ENCODE measurements at regions not wholly inside any gene's neighbourhood (a gene's known extent, or its start where the extent isn't known, plus 50 kb on each side); places are given as distances from the start of the nearest gene placed in this dataset.

DNA sequence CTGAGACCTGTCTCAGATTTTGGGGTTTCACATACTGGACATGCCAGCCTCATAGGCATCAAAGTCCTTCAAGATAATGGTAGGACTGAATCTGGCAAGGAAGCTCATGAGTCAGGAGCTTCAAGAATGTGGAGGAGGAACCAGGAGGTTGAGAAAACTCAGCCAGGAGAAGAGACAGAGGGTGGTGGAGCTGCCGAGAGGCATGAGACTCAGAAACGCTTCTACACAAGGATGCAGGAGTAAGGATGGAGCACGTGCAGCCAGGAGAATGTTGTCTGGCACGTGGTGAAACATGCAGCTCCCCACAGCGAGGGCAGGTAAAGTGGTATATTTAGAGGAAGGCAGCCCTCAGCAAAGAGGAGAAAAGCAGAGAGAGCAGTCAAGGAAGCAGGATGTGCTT is 148.7 kb upstream of the ISX start:
- Mint-ChIP-seq H3K4me3 (peak overlapping the region in 1 of 8 donors; percentile 38), H3K4me1 (no peaks in the 10 kb centered on the region), H3K36me3 (no peaks in the 10 kb centered on the region), H3K27me3 (peaks cover 5 to 7% of the 10 kb centered on the region in 2 donors), H3K27ac (no peak overlapping the region), H3K9me3 (peaks cover 0 to 8% (median 3%) of the 10 kb centered on the region in 8 donors)
- H3K9me3 ChIP-seq (ENCODE audit: control insufficient read depth in 1 of 2, low read length in 2 of 2): no peaks in the 10 kb centered on the region
- H3K27me3 ChIP-seq (ENCODE audit: insufficient read depth, low read length): no peaks in the 10 kb centered on the region
- no peak for DNase-seq
- ChIA-PET CTCF (ENCODE audit: partially characterized antibody) (no interaction called here), POLR2A (ENCODE audit: partially characterized antibody) (no interaction called here)
- H3K36me3 ChIP-seq (ENCODE audit: insufficient read depth, low read length): no peaks in the 10 kb centered on the region
- no peaks in the 10 kb centered on the region for H3K4me1 ChIP-seq (ENCODE audit: insufficient read depth, low read length)
- no peak overlapping the region for H3K27ac ChIP-seq (ENCODE audit: low read depth, low read length)
- H3K4me3 ChIP-seq (ENCODE audit: low read length in 2 of 2): no peak overlapping the region
- intact Hi-C loops (cut with micrococcal nuclease): no loop called here

DNA sequence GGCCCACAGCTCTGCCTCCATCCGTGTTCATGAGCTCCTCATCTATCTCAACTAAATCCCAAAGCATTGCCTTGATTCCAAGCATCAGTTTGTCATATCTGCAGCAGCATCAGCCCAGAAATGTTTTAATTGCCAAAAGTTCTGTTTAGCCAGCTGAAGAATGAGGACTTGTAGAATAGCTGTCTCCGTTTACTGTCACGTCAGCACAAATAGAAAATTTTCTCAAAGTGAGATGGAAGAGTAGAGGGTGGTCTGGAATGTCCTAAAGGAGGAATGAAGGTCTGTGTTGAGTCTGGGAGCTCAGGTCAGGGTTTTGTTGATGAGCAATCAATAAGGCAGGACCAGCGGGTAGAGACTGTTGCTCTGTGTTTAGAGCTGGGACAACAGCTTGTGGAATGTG is 134.9 kb upstream of the ISX start:
- H3K9me3 Mint-ChIP-seq: peaks cover 0 to 5% (median 0%) of the 10 kb centered on the region in 8 donors
- DNase-seq: no peak
- no peak overlapping the region for H3K4me3 ChIP-seq (ENCODE audit: low read length in 2 of 2)
- H3K36me3 ChIP-seq (ENCODE audit: insufficient read depth, low read length): no peaks in the 10 kb centered on the region
- H3K27ac Mint-ChIP-seq: no peak overlapping the region
- no peaks in the 10 kb centered on the region for H3K36me3 Mint-ChIP-seq
- H3K4me3 Mint-ChIP-seq: peak overlapping the region in 1 of 8 donors; percentile 21
- intact Hi-C loops (cut with micrococcal nuclease): no loop called here
- H3K4me1 ChIP-seq (ENCODE audit: insufficient read depth, low read length): no peaks in the 10 kb centered on the region
- CTCF ChIA-PET (ENCODE audit: partially characterized antibody): no interaction called here
- no peaks in the 10 kb centered on the region for H3K27me3 ChIP-seq (ENCODE audit: insufficient read depth, low read length)
- H3K9me3 ChIP-seq (ENCODE audit: control insufficient read depth in 1 of 2, low read length in 2 of 2): no peaks in the 10 kb centered on the region
- no peaks in the 10 kb centered on the region for H3K4me1 Mint-ChIP-seq
- POLR2A ChIA-PET (ENCODE audit: partially characterized antibody): no interaction called here
- peaks cover 0 to 3% of the 10 kb centered on the region in 2 donors for H3K27me3 Mint-ChIP-seq
- H3K27ac ChIP-seq (ENCODE audit: low read depth, low read length): no peak overlapping the region

DNA sequence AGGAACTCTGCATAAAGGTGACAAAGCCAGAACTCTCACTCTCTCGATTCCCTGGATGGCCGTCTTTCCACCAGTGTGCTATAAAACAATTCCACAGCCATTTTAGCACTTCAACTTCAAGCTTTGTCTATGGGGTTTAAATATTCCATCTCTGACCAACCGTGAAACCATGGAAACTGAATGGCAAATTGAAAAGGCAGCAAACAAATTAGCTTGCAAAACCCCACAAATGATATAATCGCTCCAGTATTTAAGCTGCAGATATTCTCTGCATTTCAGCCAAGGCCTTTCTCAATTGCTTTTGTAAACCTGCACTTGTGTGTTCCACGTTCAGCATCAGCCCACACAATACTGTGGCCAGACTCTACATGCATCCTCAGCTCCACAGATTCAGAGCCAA is 131.7 kb upstream of the ISX start:
- Histone ChIP-seq H3K9me3 (ENCODE audit: control insufficient read depth in 1 of 2, low read length in 2 of 2) (no peaks in the 10 kb centered on the region), H3K27ac (ENCODE audit: low read depth, low read length) (no peak overlapping the region), H3K4me1 (ENCODE audit: insufficient read depth, low read length) (no peaks in the 10 kb centered on the region), H3K36me3 (ENCODE audit: insufficient read depth, low read length) (no peaks in the 10 kb centered on the region), H3K27me3 (ENCODE audit: insufficient read depth, low read length) (no peaks in the 10 kb centered on the region), H3K4me3 (ENCODE audit: low read length in 2 of 2) (no peak overlapping the region)
- CTCF ChIA-PET (ENCODE audit: partially characterized antibody): no interaction called here
- Mint-ChIP-seq H3K36me3 (no peaks in the 10 kb centered on the region), H3K27me3 (peaks cover 0 to 3% of the 10 kb centered on the region in 2 donors), H3K4me1 (no peaks in the 10 kb centered on the region), H3K9me3 (peaks cover 0 to 12% (median 2%) of the 10 kb centered on the region in 8 donors), H3K4me3 (no peak overlapping the region), H3K27ac (no peak overlapping the region)
- POLR2A ChIA-PET (ENCODE audit: partially characterized antibody): no interaction called here
- intact Hi-C loops (cut with micrococcal nuclease): no loop called here
- DNase-seq: no peak

DNA sequence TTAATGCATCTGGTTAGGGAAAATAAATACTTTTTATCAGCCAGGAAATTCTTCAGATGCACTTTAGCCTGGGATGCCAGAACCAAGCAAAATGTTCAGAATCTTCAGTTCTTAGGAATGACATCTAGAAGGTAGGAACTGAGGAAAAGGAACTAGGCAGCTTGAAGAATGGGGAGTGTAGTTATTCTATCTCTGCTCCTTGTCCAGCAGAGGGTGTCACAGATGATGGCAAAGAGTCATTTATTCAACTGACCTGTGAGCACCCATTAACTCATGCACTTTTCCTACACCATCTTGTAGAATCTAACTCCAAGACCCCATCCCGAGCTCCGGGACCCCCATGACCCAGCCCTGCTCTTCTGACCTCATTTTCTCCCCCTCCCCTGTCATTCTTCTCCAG is 122.1 kb upstream of the ISX start:
- intact Hi-C loops (cut with micrococcal nuclease): no loop called here
- CTCF ChIA-PET (ENCODE audit: partially characterized antibody): no interaction called here
- no peak overlapping the region for H3K27ac ChIP-seq (ENCODE audit: low read depth, low read length)

DNA sequence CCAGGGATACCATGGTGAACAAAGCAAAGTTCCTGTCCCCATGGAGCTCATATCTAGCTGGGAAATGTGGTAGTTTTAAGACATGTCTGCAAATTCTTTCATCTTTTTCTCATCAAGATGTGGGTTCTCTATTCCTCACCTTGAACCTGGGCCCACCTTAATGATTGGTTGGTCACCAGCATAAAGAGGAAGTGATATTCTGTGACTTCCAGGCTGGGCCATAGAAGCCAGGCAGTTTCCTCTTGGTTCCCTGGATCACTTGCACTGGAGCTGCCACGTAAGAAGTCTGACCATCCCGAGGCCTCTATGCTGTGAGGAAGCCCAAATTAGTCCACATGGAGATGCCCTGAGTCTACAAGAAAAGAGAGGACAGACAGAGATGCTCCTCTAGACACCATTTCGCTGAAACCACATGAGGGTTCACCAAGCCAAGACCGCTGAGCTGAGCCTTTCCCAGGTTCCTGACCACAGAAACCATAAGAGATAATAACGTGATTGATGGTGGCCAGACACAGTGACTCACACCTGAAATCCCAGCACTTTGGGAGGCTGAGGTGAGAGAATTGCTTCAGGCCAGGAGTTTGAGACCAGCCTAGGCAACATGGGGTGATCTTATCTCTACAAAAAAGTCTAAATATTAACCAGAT is 119.5 kb upstream of the ISX start:
- Histone ChIP-seq H3K4me1 (ENCODE audit: insufficient read depth, low read length) (no peaks in the 10 kb centered on the region), H3K4me3 (ENCODE audit: low read length in 2 of 2) (no peak overlapping the region), H3K27ac (ENCODE audit: low read depth, low read length) (no peak overlapping the region), H3K9me3 (ENCODE audit: control insufficient read depth in 1 of 2, low read length in 2 of 2) (no peaks in the 10 kb centered on the region), H3K36me3 (ENCODE audit: insufficient read depth, low read length) (no peaks in the 10 kb centered on the region), H3K27me3 (ENCODE audit: insufficient read depth, low read length) (no peaks in the 10 kb centered on the region)
- H3K9me3 Mint-ChIP-seq: peaks cover 0 to 3% (median 0%) of the 10 kb centered on the region in 8 donors
- DNase-seq: no peak
- H3K4me1 Mint-ChIP-seq: no peaks in the 10 kb centered on the region
- H3K4me3 Mint-ChIP-seq: no peak overlapping the region
- no peak overlapping the region for H3K27ac Mint-ChIP-seq
- intact Hi-C loops (cut with micrococcal nuclease): no loop called here
- peaks cover 1 to 2% of the 10 kb centered on the region in 2 donors for H3K27me3 Mint-ChIP-seq
- ChIA-PET CTCF (ENCODE audit: partially characterized antibody) (no interaction called here), POLR2A (ENCODE audit: partially characterized antibody) (no interaction called here)
- no peaks in the 10 kb centered on the region for H3K36me3 Mint-ChIP-seq

More for the DNA sequence above, 122.1 kb upstream of the ISX start:
- H3K27me3 ChIP-seq (ENCODE audit: insufficient read depth, low read length): no peaks in the 10 kb centered on the region
- no peaks in the 10 kb centered on the region for H3K36me3 ChIP-seq (ENCODE audit: insufficient read depth, low read length)
- H3K27ac Mint-ChIP-seq: no peak overlapping the region
- H3K4me1 Mint-ChIP-seq: no peaks in the 10 kb centered on the region
- no peak for DNase-seq
- no peaks in the 10 kb centered on the region for H3K9me3 ChIP-seq (ENCODE audit: control insufficient read depth in 1 of 2, low read length in 2 of 2)
- peaks cover 0 to 15% (median 1%) of the 10 kb centered on the region in 8 donors for H3K9me3 Mint-ChIP-seq
- H3K27me3 Mint-ChIP-seq: peaks cover 2 to 6% of the 10 kb centered on the region in 2 donors
- peaks cover 0 to 3% of the 10 kb centered on the region in 2 donors for H3K36me3 Mint-ChIP-seq
- H3K4me3 Mint-ChIP-seq: no peak overlapping the region
- H3K4me3 ChIP-seq (ENCODE audit: low read length in 2 of 2): no peak overlapping the region
- POLR2A ChIA-PET (ENCODE audit: partially characterized antibody): no interaction called here
- no peaks in the 10 kb centered on the region for H3K4me1 ChIP-seq (ENCODE audit: insufficient read depth, low read length)

DNA sequence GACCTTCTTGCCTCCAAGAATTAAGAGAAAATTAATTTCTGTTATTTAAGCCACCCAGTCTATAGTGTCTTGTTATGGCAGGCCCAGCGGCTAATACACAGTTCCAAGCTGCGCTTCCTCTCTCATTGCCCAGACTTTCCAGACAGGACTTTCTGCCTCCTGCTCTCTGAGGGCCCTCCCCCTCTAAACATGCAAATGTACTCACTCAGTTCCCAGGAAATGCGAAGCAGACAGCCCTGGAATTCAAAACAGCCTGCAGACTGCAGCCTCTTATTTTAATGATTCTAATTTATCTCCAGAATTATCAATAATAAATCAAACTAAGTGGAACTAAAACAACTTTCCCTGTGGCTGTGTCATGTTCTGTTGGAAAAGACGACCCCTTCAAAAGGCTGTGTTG is 115.5 kb upstream of the ISX start:
- intact Hi-C loops (cut with micrococcal nuclease): no loop called here
- no peaks in the 10 kb centered on the region for H3K36me3 ChIP-seq (ENCODE audit: insufficient read depth, low read length)
- Mint-ChIP-seq H3K27ac (no peak overlapping the region), H3K9me3 (peaks cover 0 to 5% (median 0%) of the 10 kb centered on the region in 8 donors), H3K27me3 (peaks cover 0 to 2% of the 10 kb centered on the region in 2 donors), H3K4me3 (no peak overlapping the region), H3K4me1 (no peaks in the 10 kb centered on the region), H3K36me3 (no peaks in the 10 kb centered on the region)
- no peak for DNase-seq
- H3K4me3 ChIP-seq (ENCODE audit: low read length in 2 of 2): no peak overlapping the region
- no peak overlapping the region for H3K27ac ChIP-seq (ENCODE audit: low read depth, low read length)
- H3K4me1 ChIP-seq (ENCODE audit: insufficient read depth, low read length): no peaks in the 10 kb centered on the region
- H3K27me3 ChIP-seq (ENCODE audit: insufficient read depth, low read length): no peaks in the 10 kb centered on the region
- no peaks in the 10 kb centered on the region for H3K9me3 ChIP-seq (ENCODE audit: control insufficient read depth in 1 of 2, low read length in 2 of 2)
- ChIA-PET POLR2A (ENCODE audit: partially characterized antibody) (no interaction called here), CTCF (ENCODE audit: partially characterized antibody) (no interaction called here)

DNA sequence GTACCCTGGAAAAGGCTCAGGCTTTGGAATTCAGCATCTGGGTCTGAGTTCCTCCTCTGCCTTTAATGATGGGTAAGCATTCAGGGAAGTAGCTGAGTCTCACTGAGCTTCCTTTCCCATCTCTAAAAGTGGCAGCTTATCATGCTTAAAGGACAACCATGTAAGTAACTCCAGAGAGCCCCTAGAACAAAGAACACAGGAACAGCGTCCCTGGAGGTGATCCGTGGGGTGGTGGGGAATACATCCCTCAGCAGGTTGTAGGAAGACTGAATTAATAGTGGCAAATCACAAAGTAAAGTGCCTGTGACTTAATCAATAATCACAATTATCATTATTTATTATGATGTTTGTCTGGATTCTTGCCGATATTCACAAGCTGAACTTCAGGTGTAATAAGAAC is 114.7 kb upstream of the ISX start:
- no peaks in the 10 kb centered on the region for H3K27me3 ChIP-seq (ENCODE audit: insufficient read depth, low read length)
- Mint-ChIP-seq H3K36me3 (no peaks in the 10 kb centered on the region), H3K27ac (no peak overlapping the region), H3K27me3 (peaks cover 0 to 2% of the 10 kb centered on the region in 2 donors), H3K9me3 (peaks cover 0 to 5% (median 0%) of the 10 kb centered on the region in 8 donors), H3K4me1 (no peaks in the 10 kb centered on the region), H3K4me3 (no peak overlapping the region)
- H3K4me1 ChIP-seq (ENCODE audit: insufficient read depth, low read length): no peaks in the 10 kb centered on the region
- DNase-seq: no peak
- CTCF ChIA-PET (ENCODE audit: partially characterized antibody): no interaction called here
- H3K36me3 ChIP-seq (ENCODE audit: insufficient read depth, low read length): no peaks in the 10 kb centered on the region
- H3K27ac ChIP-seq (ENCODE audit: low read depth, low read length): no peak overlapping the region
- intact Hi-C loops (cut with micrococcal nuclease): no loop called here
- POLR2A ChIA-PET (ENCODE audit: partially characterized antibody): no interaction called here
- no peaks in the 10 kb centered on the region for H3K9me3 ChIP-seq (ENCODE audit: control insufficient read depth in 1 of 2, low read length in 2 of 2)
- H3K4me3 ChIP-seq (ENCODE audit: low read length in 2 of 2): no peak overlapping the region

DNA sequence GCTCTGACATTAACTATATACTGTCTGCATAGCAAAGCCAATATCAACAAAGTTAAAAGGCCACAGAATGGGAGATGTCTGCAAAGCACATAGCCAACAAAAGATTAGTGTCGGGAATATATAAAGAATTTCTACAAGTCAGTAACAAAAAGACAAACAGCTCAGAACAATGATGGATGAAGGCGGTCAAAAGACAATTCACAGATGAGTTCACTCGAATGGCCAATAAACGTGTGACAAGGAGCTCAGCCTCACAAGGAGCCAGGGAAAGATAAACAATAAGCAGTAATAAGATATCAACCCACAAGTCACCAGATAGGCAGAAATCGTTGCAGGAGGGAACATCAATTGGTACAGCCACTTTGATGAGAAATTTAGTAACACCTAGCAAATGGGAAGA is 106.0 kb upstream of the ISX start:
- H3K36me3 Mint-ChIP-seq: no peaks in the 10 kb centered on the region
- H3K9me3 ChIP-seq (ENCODE audit: control insufficient read depth in 1 of 2, low read length in 2 of 2): no peaks in the 10 kb centered on the region

More for the DNA sequence above, 106.0 kb upstream of the ISX start:
- H3K27ac Mint-ChIP-seq: no peak overlapping the region
- intact Hi-C loops (cut with micrococcal nuclease): no loop called here
- Histone ChIP-seq H3K27ac (ENCODE audit: low read depth, low read length) (no peak overlapping the region), H3K4me1 (ENCODE audit: insufficient read depth, low read length) (no peaks in the 10 kb centered on the region), H3K27me3 (ENCODE audit: insufficient read depth, low read length) (no peaks in the 10 kb centered on the region), H3K4me3 (ENCODE audit: low read length in 2 of 2) (no peak overlapping the region), H3K36me3 (ENCODE audit: insufficient read depth, low read length) (no peaks in the 10 kb centered on the region)
- CTCF ChIA-PET (ENCODE audit: partially characterized antibody): no interaction called here
- POLR2A ChIA-PET (ENCODE audit: partially characterized antibody): no interaction called here
- no peak for DNase-seq
- peaks cover 5 to 8% of the 10 kb centered on the region in 2 donors for H3K27me3 Mint-ChIP-seq
- H3K4me1 Mint-ChIP-seq: peaks cover 0 to 1% (median 0%) of the 10 kb centered on the region in 4 donors
- no peak overlapping the region for H3K4me3 Mint-ChIP-seq
- H3K9me3 Mint-ChIP-seq: peaks cover 0 to 5% (median 0%) of the 10 kb centered on the region in 8 donors

All from CD4-positive, alpha-beta memory T cell (primary cell).